ENCODE measurements at regions not wholly inside any gene's neighbourhood (a gene's known extent, or its start where the extent isn't known, plus 50 kb on each side); places are given as distances from the start of the nearest gene placed in this dataset.

DNA sequence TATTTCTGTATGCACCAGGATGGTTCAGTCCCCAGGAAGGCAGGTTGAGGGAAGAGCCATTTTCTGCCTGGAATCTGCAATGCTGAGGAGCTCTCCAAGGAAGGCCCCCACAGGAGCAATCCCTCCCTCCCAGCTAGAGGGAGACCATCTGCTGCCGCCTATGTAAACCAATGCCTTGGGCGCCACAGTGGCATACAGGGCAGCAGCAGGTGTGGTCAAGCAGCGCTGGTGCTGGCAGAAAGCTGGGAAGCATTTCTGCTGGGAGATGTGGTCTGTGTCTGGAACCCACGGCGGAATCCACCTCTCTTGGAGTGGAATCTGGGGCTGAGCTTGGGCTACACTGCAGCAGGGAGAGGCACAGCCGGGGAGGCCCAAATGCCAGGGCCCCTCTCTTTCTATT lies 283.3 kb downstream of the RRAGC start:
- 64% methylated on average over 6 of the region's 6 CpGs for WGBS
- H3K4me1 ChIP-seq (ENCODE audit: insufficient read depth): no peaks in the 10 kb centered on the region

DNA sequence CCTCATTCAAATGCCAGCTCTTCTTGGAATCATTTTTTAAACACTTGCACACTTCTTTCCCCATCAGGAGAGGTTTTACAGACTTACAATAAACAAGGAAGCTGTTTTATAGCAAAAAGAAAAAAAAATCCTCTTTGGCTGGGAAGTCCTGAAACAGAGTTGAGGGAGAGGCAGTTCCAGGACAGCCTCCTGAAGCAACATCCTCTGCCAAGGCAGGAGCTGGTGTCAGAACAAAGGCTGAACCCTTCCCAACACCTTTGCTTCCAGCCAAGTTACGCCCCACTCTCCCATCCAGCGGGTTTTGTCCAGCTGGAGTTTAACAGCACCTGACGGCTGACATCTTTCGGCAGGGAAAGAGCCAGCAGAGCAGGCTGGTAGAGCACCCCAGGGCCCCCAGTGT lies 287.8 kb downstream of the RRAGC start:
- Histone ChIP-seq H3K36me3 (ENCODE audit: insufficient read depth) (no peaks in the 10 kb centered on the region), H3K27ac (ENCODE audit: low read depth) (no peak overlapping the region), H3K4me3 (ENCODE audit: low read depth, low read length) (no peak overlapping the region), H3K4me1 (ENCODE audit: insufficient read depth) (no peaks in the 10 kb centered on the region)
- no peak for DNase-seq (ENCODE audit: extremely low spot score)
- 15% methylated on average over 4 of the region's 4 CpGs for WGBS

More for the DNA sequence above, 283.3 kb downstream of the RRAGC start:
- H3K4me3 ChIP-seq (ENCODE audit: low read depth, low read length): no peak overlapping the region
- no peaks in the 10 kb centered on the region for H3K36me3 ChIP-seq (ENCODE audit: insufficient read depth)
- no peak for DNase-seq (ENCODE audit: extremely low spot score)
- H3K27ac ChIP-seq (ENCODE audit: low read depth): no peak overlapping the region

DNA sequence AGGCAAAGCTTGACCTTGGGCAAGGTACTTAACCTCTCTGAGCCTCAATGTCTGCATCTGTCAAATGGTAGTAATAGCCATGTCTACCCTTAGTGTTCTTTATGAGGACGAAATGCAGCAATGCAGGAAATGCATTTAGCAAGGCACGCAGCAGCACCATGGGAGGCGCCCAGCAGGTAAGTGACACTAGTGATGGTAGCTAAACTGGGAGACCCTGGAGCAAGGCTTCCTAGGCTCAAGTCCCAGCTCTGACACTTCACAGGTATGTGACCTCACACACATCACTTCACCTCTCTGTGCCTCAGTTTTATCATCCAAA lies 289.0 kb downstream of the RRAGC start:
- Histone ChIP-seq H3K27ac (ENCODE audit: low read depth) (no peak overlapping the region), H3K36me3 (ENCODE audit: insufficient read depth) (no peaks in the 10 kb centered on the region), H3K4me1 (ENCODE audit: insufficient read depth) (no peaks in the 10 kb centered on the region), H3K4me3 (ENCODE audit: low read depth, low read length) (no peak overlapping the region)
- no peak for DNase-seq (ENCODE audit: extremely low spot score)
- 64% methylated on average over 3 of the region's 3 CpGs for WGBS

GRCh38 chr1:38569932-38570656 lies 289.5 kb downstream of the RRAGC start:
- Histone ChIP-seq H3K27ac (ENCODE audit: low read depth) (no peak overlapping the region), H3K4me3 (ENCODE audit: low read depth, low read length) (no peak overlapping the region), H3K4me1 (ENCODE audit: insufficient read depth) (no peaks in the 10 kb centered on the region), H3K36me3 (ENCODE audit: insufficient read depth) (no peaks in the 10 kb centered on the region)
- WGBS: 36% methylated on average over 26 of the region's 26 CpGs
- no peak for DNase-seq (ENCODE audit: extremely low spot score)

- WGBS: 84% methylated on average over 5 of the region's 5 CpGs
- Histone ChIP-seq H3K4me3 (ENCODE audit: low read depth, low read length) (no peak overlapping the region), H3K27ac (ENCODE audit: low read depth) (no peak overlapping the region), H3K36me3 (ENCODE audit: insufficient read depth) (no peaks in the 10 kb centered on the region), H3K4me1 (ENCODE audit: insufficient read depth) (no peaks in the 10 kb centered on the region)
- DNase-seq (ENCODE audit: extremely low spot score): no peak
Measured at GRCh38 chr1:38568061-38568857, 291.3 kb downstream of the RRAGC start.

DNA sequence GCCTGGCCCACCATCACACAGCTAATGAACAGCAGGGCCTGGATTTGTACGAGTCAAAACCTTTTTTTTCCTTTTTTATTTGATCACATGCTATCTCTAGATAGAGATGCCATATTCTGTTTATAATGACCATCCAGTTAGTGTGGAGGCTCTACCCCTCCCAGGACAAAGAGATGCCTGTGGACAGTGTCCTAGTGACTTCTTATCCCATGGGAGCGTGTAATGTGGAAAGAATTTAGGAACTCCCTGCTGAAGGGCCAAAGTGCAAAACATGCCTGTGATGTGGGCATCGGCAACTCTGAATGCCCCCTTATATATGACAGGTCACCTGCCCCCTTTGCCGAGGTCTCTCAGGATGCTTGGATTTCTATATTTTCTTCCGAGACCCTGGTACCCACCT lies 292.2 kb downstream of the RRAGC start:
- H3K27ac ChIP-seq (ENCODE audit: low read depth): no peak overlapping the region
- WGBS: 80% methylated on average over 5 of the region's 5 CpGs
- no peaks in the 10 kb centered on the region for H3K36me3 ChIP-seq (ENCODE audit: insufficient read depth)
- no peak overlapping the region for H3K4me3 ChIP-seq (ENCODE audit: low read depth, low read length)
- no peak for DNase-seq (ENCODE audit: extremely low spot score)
- H3K4me1 ChIP-seq (ENCODE audit: insufficient read depth): no peaks in the 10 kb centered on the region

- Histone ChIP-seq H3K4me1 (ENCODE audit: insufficient read depth) (no peaks in the 10 kb centered on the region), H3K36me3 (ENCODE audit: insufficient read depth) (no peaks in the 10 kb centered on the region), H3K27ac (ENCODE audit: low read depth) (no peak overlapping the region), H3K4me3 (ENCODE audit: low read depth, low read length) (no peak overlapping the region)
- no peak for DNase-seq (ENCODE audit: extremely low spot score)
- 40% methylated on average over 5 of the region's 5 CpGs for WGBS
Measured at GRCh38 chr1:38565020-38565491, 294.5 kb downstream of the RRAGC start.

DNA sequence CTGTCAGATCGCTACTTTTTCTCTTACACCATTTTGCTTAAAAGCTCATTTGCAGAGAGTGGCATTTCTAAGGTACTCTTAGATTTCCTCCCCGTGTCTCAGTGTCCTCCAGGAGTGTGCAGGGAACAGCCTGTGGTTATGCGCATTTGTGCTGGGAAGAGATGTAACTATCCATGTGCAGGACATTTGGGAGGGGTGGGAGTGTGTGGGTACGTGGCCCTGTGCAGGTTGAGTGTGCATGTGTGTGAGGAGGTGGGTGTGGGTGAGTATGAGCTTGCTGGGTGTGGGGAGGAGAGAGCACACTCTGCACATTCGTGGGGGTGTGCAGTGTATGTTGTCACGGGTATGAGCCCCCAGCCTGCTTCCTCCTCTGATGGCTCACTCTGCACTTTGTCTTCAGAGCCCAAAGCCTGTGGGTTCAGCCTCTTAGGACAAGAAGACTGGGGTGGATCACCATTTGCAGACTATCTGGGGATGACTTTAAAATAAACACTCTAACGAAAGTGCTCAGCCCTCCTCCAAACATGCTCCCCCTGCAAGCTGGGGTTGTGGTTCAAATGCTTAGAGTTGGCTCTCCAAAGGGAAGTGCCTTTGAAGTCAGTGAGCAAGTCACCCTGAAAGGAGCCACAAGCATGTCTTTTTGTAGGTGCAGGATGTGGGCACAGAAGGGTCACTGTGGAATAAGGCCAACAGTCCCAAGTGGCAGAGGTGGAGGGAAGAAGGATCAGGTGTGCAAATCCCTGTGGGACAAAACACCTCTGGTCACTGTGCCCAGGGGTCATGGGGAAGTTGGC lies 295.4 kb downstream of the RRAGC start:
- Histone ChIP-seq H3K27ac (ENCODE audit: low read depth) (no peak overlapping the region), H3K36me3 (ENCODE audit: insufficient read depth) (no peaks in the 10 kb centered on the region), H3K4me1 (ENCODE audit: insufficient read depth) (no peaks in the 10 kb centered on the region), H3K4me3 (ENCODE audit: low read depth, low read length) (no peak overlapping the region)
- 62% methylated on average over 7 of the region's 7 CpGs for WGBS
- DNase-seq (ENCODE audit: extremely low spot score): no peak

DNA sequence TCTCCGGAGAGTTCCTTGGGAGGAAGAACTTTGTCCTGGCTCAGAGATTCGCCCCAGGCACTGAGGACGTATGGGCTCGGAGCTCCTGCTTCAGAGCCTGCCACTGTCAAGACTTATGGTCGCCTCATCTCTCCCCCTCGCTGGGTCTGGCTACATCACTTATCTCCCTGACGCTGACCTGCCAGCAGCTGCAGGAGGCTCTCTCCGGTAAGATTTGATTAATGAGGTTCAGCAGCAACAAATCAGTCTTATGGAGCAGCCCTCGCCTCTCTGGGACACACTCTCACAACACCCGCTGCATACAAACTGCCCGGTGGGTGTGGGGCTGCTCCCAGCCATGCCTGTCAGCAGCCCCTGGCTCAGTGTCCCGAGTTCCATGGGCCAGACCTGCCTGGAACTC lies 297.8 kb downstream of the RRAGC start:
- Histone ChIP-seq H3K27ac (ENCODE audit: low read depth) (no peak overlapping the region), H3K4me1 (ENCODE audit: insufficient read depth) (no peaks in the 10 kb centered on the region), H3K4me3 (ENCODE audit: low read depth, low read length) (no peak overlapping the region), H3K36me3 (ENCODE audit: insufficient read depth) (no peaks in the 10 kb centered on the region)
- DNase-seq (ENCODE audit: extremely low spot score): no peak
- 29% methylated on average over 12 of the region's 12 CpGs for WGBS

DNA sequence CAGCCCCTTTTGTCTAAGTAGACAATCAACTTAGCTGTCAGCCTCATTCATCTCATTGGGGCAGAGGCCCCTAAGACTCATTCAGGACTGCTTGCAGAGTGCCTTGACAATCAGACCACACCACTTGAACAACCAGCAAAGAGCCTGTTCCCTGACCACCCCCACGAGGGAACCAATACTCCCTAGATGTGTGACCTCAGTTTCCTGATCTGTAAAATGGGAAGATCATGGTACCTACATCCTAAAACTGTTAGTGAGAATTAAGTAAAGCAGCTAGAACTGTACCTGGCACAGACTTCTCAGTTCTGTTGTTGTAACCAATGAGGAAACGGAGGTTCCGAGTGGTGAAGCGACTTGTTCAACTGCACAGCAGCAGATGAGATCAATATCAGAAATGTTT lies 298.5 kb downstream of the RRAGC start:
- Histone ChIP-seq H3K4me3 (ENCODE audit: low read depth, low read length) (no peak overlapping the region), H3K4me1 (ENCODE audit: insufficient read depth) (no peaks in the 10 kb centered on the region), H3K27ac (ENCODE audit: low read depth) (no peak overlapping the region), H3K36me3 (ENCODE audit: insufficient read depth) (no peaks in the 10 kb centered on the region)
- DNase-seq (ENCODE audit: extremely low spot score): no peak
- WGBS: 78% methylated on average over 4 of the region's 4 CpGs

- no peak for DNase-seq (ENCODE audit: extremely low spot score)
- WGBS: 72% methylated on average over 7 of the region's 7 CpGs
Measured at GRCh38 chr1:38560457-38560856, 299.1 kb downstream of the RRAGC start.

GRCh38 chr1:38559446-38560165 lies 300.0 kb downstream of the RRAGC start:
- Histone ChIP-seq H3K27ac (ENCODE audit: low read depth) (no peak overlapping the region), H3K4me3 (ENCODE audit: low read depth, low read length) (no peak overlapping the region), H3K4me1 (ENCODE audit: insufficient read depth) (no peaks in the 10 kb centered on the region), H3K36me3 (ENCODE audit: insufficient read depth) (no peaks in the 10 kb centered on the region)
- no peak for DNase-seq (ENCODE audit: extremely low spot score)
- WGBS: 10% methylated on average over 33 of the region's 33 CpGs

More at GRCh38 chr1:38560457-38560856, 299.1 kb downstream of the RRAGC start:
- Histone ChIP-seq H3K4me3 (ENCODE audit: low read depth, low read length) (no peak overlapping the region), H3K36me3 (ENCODE audit: insufficient read depth) (no peaks in the 10 kb centered on the region), H3K27ac (ENCODE audit: low read depth) (no peak overlapping the region), H3K4me1 (ENCODE audit: insufficient read depth) (no peaks in the 10 kb centered on the region)

All from urinary bladder (tissue), 3 donors.